LoVo (cell line): ENCODE measurements at regions not wholly inside any gene's neighbourhood (a gene's known extent, or its start where the extent isn't known, plus 50 kb on each side); places are given as distances from the start of the nearest gene placed in this dataset.
"Not testable (repeated sequence)": the region's sequence is repeated elsewhere in the genome, so short reads cannot be mapped to it uniquely, and the experiment has no call there.

Experiments used
- DNase-seq: peaks from one replicate; pipeline ENCODE4 v3.0.0-alpha.2; 2016; ENCODE audit warnings: low spot score

GRCh38 chr11:110347660-110348059 lies 51.2 kb upstream of the RDX start:
- no peak for DNase-seq

- DNase-seq, result no peak
These were observed 53.0 kb upstream of the RDX start for GRCh38 chr11:110349138-110349996.

- not testable (repeated sequence) for DNase-seq
These were observed 53.6 kb upstream of the RDX start for GRCh38 chr11:110349997-110350383.

GRCh38 chr11:110355011-110355744 lies 58.8 kb upstream of the RDX start:
- DNase-seq, result no peak

- DNase-seq, result peak; percentile 65
These were observed 60.6 kb upstream of the RDX start for GRCh38 chr11:110356762-110357671.

- no peak for DNase-seq
These were observed 61.9 kb upstream of the RDX start for GRCh38 chr11:110358336-110358735.

GRCh38 chr11:110360781-110361408 lies 64.5 kb upstream of the RDX start:
- not testable (repeated sequence) for DNase-seq

GRCh38 chr11:110362971-110363509 lies 66.6 kb upstream of the RDX start:
- no peak for DNase-seq

GRCh38 chr11:110366291-110366690 lies 63.5 kb upstream of the FDX1 start:
- peak; percentile 20 for DNase-seq

GRCh38 chr11:110367571-110367970 lies 62.2 kb upstream of the FDX1 start:
- DNase-seq, result peak; percentile 26

GRCh38 chr11:110371084-110371483 lies 58.7 kb upstream of the FDX1 start:
- no peak for DNase-seq

GRCh38 chr11:110373051-110373702 lies 56.6 kb upstream of the FDX1 start:
- DNase-seq, result no peak

- DNase-seq, result no peak
These were observed 54.8 kb upstream of the FDX1 start for GRCh38 chr11:110374921-110375320.

- no peak for DNase-seq
These were observed 54.4 kb upstream of the FDX1 start for GRCh38 chr11:110375351-110375750.

- no peak for DNase-seq
These were observed 53.7 kb upstream of the FDX1 start for GRCh38 chr11:110376021-110376420.

- peak; percentile 84 for DNase-seq
These were observed 52.9 kb upstream of the FDX1 start for GRCh38 chr11:110376711-110377324.

GRCh38 chr11:110377434-110377833 lies 52.3 kb upstream of the FDX1 start:
- no peak for DNase-seq

- no peak for DNase-seq
These were observed 50.5 kb upstream of the FDX1 start for GRCh38 chr11:110379261-110379660.

- DNase-seq, result no peak
These were observed 49.8 kb upstream of the FDX1 start for GRCh38 chr11:110379936-110380335.
